HCT116 (cell line): ENCODE measurements at regions not wholly inside any gene's neighbourhood (a gene's known extent, or its start where the extent isn't known, plus 50 kb on each side); places are given as distances from the start of the nearest gene placed in this dataset.
"Not testable (repeated sequence)": the region's sequence is repeated elsewhere in the genome, so short reads cannot be mapped to it uniquely, and the experiment has no call there.

Experiments used
- ATF3 ChIP-seq: IDR thresholded peaks from 2 replicates; pipeline ENCODE4 v1.6.1; 2012
- CTCF ChIP-seq, 3 experiments: fragments of 200-600 bp in 1 of 3; sonication (generic) in 1 of 3; IDR thresholded peaks in 2 of 3; conservative IDR thresholded peaks in 1 of 3; 2 replicates each; pipeline ENCODE4 v1.5.1; 2012 to 2017; ENCODE audit warnings: low read depth in 2 of 3, low read length in 2 of 3, antibody characterized with exemption in 1 of 3, borderline replicate concordance in 1 of 3, control low read depth in 1 of 3, mild to moderate bottlenecking in 1 of 3, mixed read lengths in 1 of 3, mixed run types in 1 of 3, moderate library complexity in 1 of 3; ENCODE audit not compliant: insufficient read depth in 1 of 3
- EZH2phosphoT487 ChIP-seq: fragments of 200-600 bp; IDR thresholded peaks from 2 replicates; pipeline ENCODE4 v1.6.1; 2018; ENCODE audit warnings: antibody characterized with exemption, borderline replicate concordance
- POLR2A ChIP-seq: IDR thresholded peaks from 2 replicates; pipeline ENCODE4 v1.7.0; 2011; ENCODE audit warnings: borderline replicate concordance; ENCODE audit not compliant: insufficient read depth, insufficient read length; ENCODE audit errors: extremely low read depth
- YY1 ChIP-seq: IDR thresholded peaks from 2 replicates; pipeline ENCODE4 v1.6.1; 2011; ENCODE audit warnings: low read length, low read depth, moderate library complexity, mild to moderate bottlenecking; ENCODE audit not compliant: insufficient replicate concordance; ENCODE audit errors: extremely low read depth

GRCh38 chr12:131247875-131248274 lies 294.2 kb downstream of the ADGRD1 start:
- not testable (repeated sequence) for TF ChIP-seq EZH2phosphoT487; YY1; POLR2A; ATF3; CTCF (IDR thresholded peaks at IDR 0.05 in 2 of 3, conservative IDR thresholded peaks at IDR 0.05 in 1 of 3; ENCODE audit: borderline replicate concordance in 1 of 3, insufficient read depth in 1 of 3, low read depth in 2 of 3, low read length in 2 of 3)
